HAP-1 (cell line): ENCODE measurements at regions not wholly inside any gene's neighbourhood (a gene's known extent, or its start where the extent isn't known, plus 50 kb on each side); places are given as distances from the start of the nearest gene placed in this dataset.

ENCODE experiments used
- DNase-seq, 2 experiments: peaks; one replicate each; pipeline ENCODE4 v3.0.0-alpha.2; 2016 to 2020; ENCODE audit warnings: low spot score in 2 of 2
- H3K27me3 ChIP-seq: fragments of 250-450 bp; sonication (Bioruptor Pico); 2 replicates; pipeline ENCODE4 v1.5.1; 2020; ENCODE audit warnings: low read depth, mild to moderate bottlenecking, moderate library complexity
- H3K36me3 ChIP-seq: fragments of 250-450 bp; sonication (Bioruptor Pico); replicated peaks from 2 replicates; pipeline ENCODE4 v1.5.1; 2020; ENCODE audit warnings: mild to moderate bottlenecking
- H3K4me1 ChIP-seq: fragments of 250-450 bp; sonication (Bioruptor Pico); 2 replicates; pipeline ENCODE4 v1.5.1; 2020; ENCODE audit warnings: mild to moderate bottlenecking
- H3K4me3 ChIP-seq: fragments of 250-450 bp; sonication (Bioruptor Pico); 2 replicates; pipeline ENCODE4 v1.5.1; 2020; ENCODE audit warnings: mild to moderate bottlenecking, moderate library complexity
- H3K9me3 ChIP-seq: fragments of 250-450 bp; sonication (Bioruptor Pico); 2 replicates; pipeline ENCODE4 v1.5.1; 2020; ENCODE audit warnings: mild to moderate bottlenecking, moderate library complexity
- in situ Hi-C: fragments of 300-500 bp; cut with MboI; formaldehyde crosslinking; loops from 3 replicates; pipeline ENCODE4 v1.14.3; 2020; ENCODE audit warnings: low sequenced_read_pairs, inconsistent platforms, mixed read lengths

GRCh38 chr13:59111751-59112171, 1052.0 kb downstream of the DIAPH3 start:
- no peaks in the 10 kb centered on the region for H3K36me3 ChIP-seq
- peaks cover 8% of the 10 kb centered on the region for H3K4me1 ChIP-seq
- in situ Hi-C loops = no loop called here
- no peak overlapping the region for H3K4me3 ChIP-seq
- H3K9me3 ChIP-seq = no peaks in the 10 kb centered on the region
- peak in 1 of 2 experiments; percentile 19 for DNase-seq
- no peaks in the 10 kb centered on the region for H3K27me3 ChIP-seq

GRCh38 chr13:59112221-59112718, 1051.5 kb downstream of the DIAPH3 start:
- H3K9me3 ChIP-seq = no peaks in the 10 kb centered on the region
- peak; percentile 26 to 34 for DNase-seq
- H3K27me3 ChIP-seq = no peaks in the 10 kb centered on the region
- H3K4me3 ChIP-seq = no peak overlapping the region
- in situ Hi-C loops = no loop called here
- no peaks in the 10 kb centered on the region for H3K36me3 ChIP-seq
- peaks cover 8% of the 10 kb centered on the region for H3K4me1 ChIP-seq

GRCh38 chr13:59119475-59119874, 1044.3 kb downstream of the DIAPH3 start:
- DNase-seq = peak; percentile 29 to 91
- no peaks in the 10 kb centered on the region for H3K9me3 ChIP-seq
- no peaks in the 10 kb centered on the region for H3K36me3 ChIP-seq
- H3K27me3 ChIP-seq = no peaks in the 10 kb centered on the region
- H3K4me3 ChIP-seq = no peak overlapping the region
- H3K4me1 ChIP-seq = peaks cover 15% of the 10 kb centered on the region
- in situ Hi-C loops = no loop called here

DNA sequence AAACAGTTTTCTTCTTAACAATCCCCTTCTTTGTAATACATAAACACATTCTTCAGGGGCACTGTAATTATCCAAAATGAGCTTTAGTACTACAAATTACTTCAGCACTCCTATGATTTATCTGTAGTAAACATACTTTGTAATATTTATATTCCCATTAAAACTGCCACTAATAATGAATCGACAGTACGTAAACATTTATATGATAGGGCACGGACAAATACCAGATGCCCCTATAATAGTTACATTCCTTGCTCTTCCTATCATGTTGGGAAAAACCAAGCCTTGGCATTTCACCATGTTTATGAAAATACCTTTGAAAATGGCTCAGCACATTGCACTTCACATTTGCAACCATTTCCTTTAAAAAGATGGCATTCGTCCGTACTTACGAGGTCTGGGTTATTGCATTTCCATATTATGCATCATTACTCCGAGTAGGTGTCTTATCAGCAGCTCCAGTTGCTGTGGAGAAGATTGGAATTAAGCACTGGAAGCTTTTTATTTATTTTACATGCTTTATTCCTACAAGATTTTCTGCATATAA, 1043.4 kb downstream of the DIAPH3 start:
- no peaks in the 10 kb centered on the region for H3K9me3 ChIP-seq
- no peak overlapping the region for H3K4me3 ChIP-seq
- peaks cover 15% of the 10 kb centered on the region for H3K4me1 ChIP-seq
- in situ Hi-C loops = no loop called here
- no peaks in the 10 kb centered on the region for H3K36me3 ChIP-seq
- DNase-seq = no peak
- H3K27me3 ChIP-seq = no peaks in the 10 kb centered on the region

- Histone ChIP-seq H3K4me3 (no peak overlapping the region), H3K36me3 (no peaks in the 10 kb centered on the region; the same call in 1 of the 2 replicates), H3K4me1 (peaks cover 15% of the 10 kb centered on the region), H3K9me3 (no peaks in the 10 kb centered on the region), H3K27me3 (no peaks in the 10 kb centered on the region)
- in situ Hi-C loops = no loop called here
- DNase-seq = no peak
Measured at GRCh38 chr13:59121507-59121906, 1042.2 kb downstream of the DIAPH3 start.

DNA sequence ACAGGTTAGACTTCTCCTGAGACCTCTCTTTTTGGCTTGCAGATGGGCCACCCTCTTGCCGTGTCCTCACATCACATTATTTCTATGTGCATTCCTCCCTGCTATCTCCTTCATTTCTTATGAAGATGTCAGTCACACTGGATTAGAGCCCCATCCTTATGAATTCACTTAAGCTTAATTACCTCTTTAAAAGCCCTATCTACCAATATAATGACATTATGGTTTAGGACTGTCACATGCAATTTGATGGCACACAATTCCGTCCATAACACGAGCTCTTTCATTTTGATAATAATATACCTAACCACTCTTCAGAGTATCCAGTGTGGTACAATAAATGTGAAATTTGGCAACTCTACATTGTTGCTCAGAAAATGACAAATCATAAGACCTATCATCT, 1037.3 kb downstream of the DIAPH3 start:
- DNase-seq = no peak
- H3K4me3 ChIP-seq = no peak overlapping the region
- H3K4me1 ChIP-seq = no peaks in the 10 kb centered on the region
- in situ Hi-C loops = no loop called here
- H3K27me3 ChIP-seq = no peaks in the 10 kb centered on the region
- H3K36me3 ChIP-seq = no peaks in the 10 kb centered on the region; the same call in 1 of the 2 replicates
- H3K9me3 ChIP-seq = no peaks in the 10 kb centered on the region

GRCh38 chr13:59133903-59134302, 1029.8 kb downstream of the DIAPH3 start:
- in situ Hi-C loops = no loop called here
- Histone ChIP-seq H3K4me3 (no peak overlapping the region), H3K27me3 (no peaks in the 10 kb centered on the region), H3K36me3 (no peaks in the 10 kb centered on the region), H3K4me1 (peaks cover 3% of the 10 kb centered on the region), H3K9me3 (no peaks in the 10 kb centered on the region)
- DNase-seq = peak in 1 of 2 experiments; percentile 21

- H3K36me3 ChIP-seq = no peaks in the 10 kb centered on the region
- in situ Hi-C loops = no loop called here
- no peaks in the 10 kb centered on the region for H3K4me1 ChIP-seq
- DNase-seq = no peak
- H3K27me3 ChIP-seq = no peaks in the 10 kb centered on the region
- no peaks in the 10 kb centered on the region for H3K9me3 ChIP-seq
- no peak overlapping the region for H3K4me3 ChIP-seq
Measured at GRCh38 chr13:59144700-59145099, 1019.0 kb downstream of the DIAPH3 start.

DNA sequence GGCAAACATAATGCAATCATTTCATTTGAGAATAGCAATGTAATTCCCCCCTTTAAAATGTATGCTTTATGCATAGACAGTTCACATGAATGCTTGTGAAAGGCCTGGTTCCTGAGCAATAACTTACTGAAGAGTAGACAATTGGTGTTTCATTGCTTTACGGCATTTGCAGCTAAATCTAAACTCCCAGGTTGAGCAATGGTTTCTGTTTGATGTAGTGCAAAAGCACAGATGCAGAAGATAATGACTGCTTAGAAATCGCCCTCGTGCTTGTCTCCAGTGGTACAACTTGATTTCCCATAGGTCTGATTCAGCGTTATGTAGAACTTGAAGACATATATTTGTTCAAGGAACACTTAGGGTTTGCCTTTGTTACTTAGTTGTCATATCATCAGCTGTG, 1018.3 kb downstream of the DIAPH3 start:
- Histone ChIP-seq H3K4me3 (no peak overlapping the region), H3K4me1 (no peaks in the 10 kb centered on the region), H3K36me3 (no peaks in the 10 kb centered on the region), H3K27me3 (no peaks in the 10 kb centered on the region), H3K9me3 (no peaks in the 10 kb centered on the region)
- DNase-seq = no peak
- in situ Hi-C loops = no loop called here

GRCh38 chr13:59157181-59157580, 1006.5 kb downstream of the DIAPH3 start:
- in situ Hi-C loops = no loop called here
- Histone ChIP-seq H3K4me1 (no peaks in the 10 kb centered on the region), H3K4me3 (no peak overlapping the region), H3K36me3 (no peaks in the 10 kb centered on the region), H3K9me3 (no peaks in the 10 kb centered on the region), H3K27me3 (no peaks in the 10 kb centered on the region)
- no peak for DNase-seq

GRCh38 chr13:59166174-59166573, 997.6 kb downstream of the DIAPH3 start:
- Histone ChIP-seq H3K36me3 (no peaks in the 10 kb centered on the region), H3K4me1 (peaks cover 10% of the 10 kb centered on the region), H3K27me3 (no peaks in the 10 kb centered on the region), H3K4me3 (no peak overlapping the region), H3K9me3 (no peaks in the 10 kb centered on the region)
- in situ Hi-C loops = no loop called here
- DNase-seq = no peak

- Histone ChIP-seq H3K9me3 (no peaks in the 10 kb centered on the region), H3K4me3 (no peak overlapping the region), H3K4me1 (peaks cover 20% of the 10 kb centered on the region), H3K27me3 (no peaks in the 10 kb centered on the region), H3K36me3 (no peaks in the 10 kb centered on the region)
- in situ Hi-C loops = no loop called here
- no peak for DNase-seq
Measured at GRCh38 chr13:59172076-59172475, 991.7 kb downstream of the DIAPH3 start.

DNA sequence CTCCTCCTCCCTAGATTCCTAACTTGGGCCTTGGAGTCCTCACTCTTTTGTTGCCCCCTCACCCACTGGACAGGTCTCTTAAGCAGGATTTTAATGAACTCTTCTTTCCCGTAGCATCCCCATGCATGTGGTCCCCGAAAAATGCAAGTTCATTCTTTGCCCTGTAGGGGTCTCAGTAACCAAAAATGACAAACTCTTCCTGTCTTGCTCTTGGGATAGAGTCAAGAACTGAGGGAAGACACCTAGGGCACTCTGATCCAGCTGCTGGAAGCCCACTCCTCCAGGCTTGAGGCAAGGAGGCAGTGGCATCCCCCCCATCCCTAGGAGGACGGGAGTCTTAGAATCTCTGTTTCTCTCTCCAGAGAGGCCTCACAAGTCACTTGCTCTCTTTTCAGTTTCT, 987.0 kb downstream of the DIAPH3 start:
- Histone ChIP-seq H3K4me3 (no peak overlapping the region), H3K36me3 (no peaks in the 10 kb centered on the region), H3K27me3 (no peaks in the 10 kb centered on the region), H3K4me1 (peaks cover 6% of the 10 kb centered on the region; the same call in 1 of the 2 replicates), H3K9me3 (no peaks in the 10 kb centered on the region)
- in situ Hi-C loops = no loop called here
- peak; percentile 33 to 41 for DNase-seq

- H3K27me3 ChIP-seq = no peaks in the 10 kb centered on the region
- peak in 1 of 2 experiments; percentile 28 for DNase-seq
- in situ Hi-C loops = no loop called here
- no peak overlapping the region for H3K4me3 ChIP-seq
- H3K9me3 ChIP-seq = no peaks in the 10 kb centered on the region
- peaks cover 6% of the 10 kb centered on the region; the same call in 1 of the 2 replicates for H3K4me1 ChIP-seq
- H3K36me3 ChIP-seq = no peaks in the 10 kb centered on the region
Measured at GRCh38 chr13:59178344-59178743, 985.4 kb downstream of the DIAPH3 start.

- no peaks in the 10 kb centered on the region for H3K4me1 ChIP-seq
- DNase-seq = no peak
- H3K36me3 ChIP-seq = no peaks in the 10 kb centered on the region
- H3K4me3 ChIP-seq = no peak overlapping the region
- no peaks in the 10 kb centered on the region for H3K9me3 ChIP-seq
- in situ Hi-C loops = no loop called here
- H3K27me3 ChIP-seq = no peaks in the 10 kb centered on the region
Measured at GRCh38 chr13:59182241-59182640, 981.5 kb downstream of the DIAPH3 start.
